Spinal cord (tissue), 9 donors: ENCODE measurements at regions not wholly inside any gene's neighbourhood (a gene's known extent, or its start where the extent isn't known, plus 50 kb on each side); places are given as distances from the start of the nearest gene placed in this dataset.

Experiments
- DNase-seq, 6 donors: peaks; one replicate each; pipeline versions ENCODE4 v3.0.0 to v3.0.0-alpha.2; 2013 to 2015; ENCODE audit warnings: low spot score in 6 of 6, low read depth in 4 of 6
- H3K27ac ChIP-seq: one replicate; pipeline ENCODE4 v1.5.1; 2013; ENCODE audit warnings: low read depth, low read length, control low read depth
- H3K27me3 ChIP-seq: one replicate; pipeline ENCODE4 v1.6.1; 2013; ENCODE audit warnings: low read length; ENCODE audit not compliant: control insufficient read depth, insufficient read depth
- H3K36me3 ChIP-seq: one replicate; pipeline ENCODE4 v1.6.1; 2013; ENCODE audit warnings: low read length; ENCODE audit not compliant: control insufficient read depth, insufficient read depth
- H3K4me1 ChIP-seq: one replicate; pipeline ENCODE4 v1.6.1; 2013; ENCODE audit warnings: low read length; ENCODE audit not compliant: control insufficient read depth, insufficient read depth
- H3K4me3 ChIP-seq: one replicate; pipeline ENCODE4 v1.5.1; 2013; ENCODE audit warnings: low read depth, low read length, control low read depth
- H3K9me3 ChIP-seq: one replicate; pipeline ENCODE4 v1.6.1; 2013; ENCODE audit warnings: low read length; ENCODE audit not compliant: control insufficient read depth, insufficient read depth
- WGBS: methylation state at CpG from one replicate; pipeline ENCODE4 v1.1.5; 2013; ENCODE audit warnings: missing lambda C conversion rate; ENCODE audit not compliant: insufficient coverage; 5-methylcytosine and 5-hydroxymethylcytosine counted together
- donor health status: healthy.

DNA sequence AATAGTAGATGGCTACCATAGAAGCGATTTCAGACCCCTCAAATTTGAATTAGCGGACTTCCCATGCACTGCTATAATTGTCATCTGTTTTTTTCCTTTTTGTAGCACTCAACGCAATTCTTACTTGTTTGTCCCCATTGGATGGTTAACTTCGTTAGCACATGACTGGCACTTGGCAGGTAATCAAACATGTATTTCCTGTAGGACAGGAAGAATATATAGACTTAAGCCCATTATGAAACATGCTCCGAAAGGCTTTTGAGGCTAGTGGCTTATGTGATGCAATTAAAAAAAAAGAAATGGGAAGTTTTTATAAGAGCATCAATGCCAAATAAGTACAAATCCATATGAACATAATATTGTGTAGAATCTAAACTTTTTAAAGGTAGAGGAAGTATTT, 301.2 kb downstream of the PSAT1 start:
- 100% methylated on average over 2 of the region's 5 CpGs for WGBS
- H3K36me3 ChIP-seq = no peaks in the 10 kb centered on the region
- no peaks in the 10 kb centered on the region for H3K9me3 ChIP-seq

GRCh38 chr9:78599926-78600325, 303.0 kb downstream of the PSAT1 start:
- Histone ChIP-seq H3K27ac (no peak overlapping the region), H3K4me3 (no peak overlapping the region), H3K27me3 (no peaks in the 10 kb centered on the region), H3K4me1 (peaks cover under 1% of the 10 kb centered on the region), H3K9me3 (no peaks in the 10 kb centered on the region), H3K36me3 (no peaks in the 10 kb centered on the region)
- WGBS = 53% methylated on average over 2 of the region's 4 CpGs
- peak in 2 of 6 donors; percentile 22 to 44 for DNase-seq

More for the DNA sequence above, 301.2 kb downstream of the PSAT1 start:
- Histone ChIP-seq H3K4me3 (no peak overlapping the region), H3K4me1 (no peaks in the 10 kb centered on the region), H3K27ac (no peak overlapping the region), H3K27me3 (no peaks in the 10 kb centered on the region)
- no peak for DNase-seq

- Histone ChIP-seq H3K36me3 (no peaks in the 10 kb centered on the region), H3K4me1 (peaks cover 10% of the 10 kb centered on the region), H3K27me3 (no peaks in the 10 kb centered on the region), H3K9me3 (no peaks in the 10 kb centered on the region), H3K4me3 (no peak overlapping the region), H3K27ac (no peak overlapping the region)
- DNase-seq = peak in 5 of 6 donors; percentile 51 to 92 (median 55)
- 48% methylated on average over 5 of the region's 7 CpGs for whole genome bisulfite sequencing
These were observed 305.1 kb downstream of the PSAT1 start for GRCh38 chr9:78601957-78602565.

DNA sequence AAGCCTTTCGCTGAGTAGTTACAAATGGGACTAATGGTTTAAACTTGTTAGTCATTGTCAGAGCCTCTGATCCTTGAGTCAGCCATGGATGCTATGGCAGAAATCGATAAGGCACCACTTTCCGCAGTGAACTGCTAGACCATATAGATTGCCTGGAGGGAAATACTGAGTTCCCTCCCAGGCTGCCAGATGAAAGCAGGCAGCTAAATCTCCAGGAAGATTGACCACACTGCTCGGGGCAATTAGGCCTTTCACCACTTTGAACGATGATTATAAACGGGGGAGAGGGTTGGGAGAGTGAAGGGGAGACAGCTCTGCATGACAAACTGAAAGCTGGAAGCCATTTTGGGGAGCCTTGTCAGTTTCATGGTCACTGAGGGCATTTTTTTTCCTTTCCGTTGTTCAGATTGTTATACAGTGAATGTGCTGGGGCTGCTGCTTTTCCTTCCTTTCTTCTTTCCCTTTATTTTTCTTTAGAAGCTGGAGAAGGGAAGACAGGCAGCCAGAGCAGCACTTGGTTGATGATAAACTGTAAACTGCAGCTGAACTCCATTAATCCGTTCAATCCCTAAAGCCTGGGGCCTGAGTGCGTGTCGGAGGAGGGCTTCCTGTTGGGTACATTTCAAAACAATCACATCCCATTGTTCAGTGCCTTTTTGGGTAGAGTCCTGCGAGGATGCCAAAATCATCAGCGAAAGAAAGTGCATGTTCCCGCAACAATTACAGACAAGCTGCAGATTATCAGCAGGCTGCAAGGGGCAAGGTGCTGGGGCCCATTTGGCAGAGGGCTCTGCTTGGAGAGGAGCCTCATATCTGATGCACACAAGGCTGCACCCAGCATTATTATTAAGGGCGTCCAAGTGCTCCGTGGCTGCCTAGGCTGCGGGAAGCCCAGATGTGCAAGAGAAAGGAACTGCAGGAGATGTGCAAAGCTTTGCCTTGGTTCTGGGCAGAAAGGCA, 308.4 kb downstream of the PSAT1 start:
- peaks cover 10% of the 10 kb centered on the region for H3K4me1 ChIP-seq
- no peaks in the 10 kb centered on the region for H3K36me3 ChIP-seq
- DNase-seq = peak in 3 of 6 donors; percentile 13 to 77 (median 54)
- H3K4me3 ChIP-seq = no peak overlapping the region
- H3K9me3 ChIP-seq = no peaks in the 10 kb centered on the region
- no peaks in the 10 kb centered on the region for H3K27me3 ChIP-seq
- 35% methylated on average over 13 of the region's 16 CpGs for WGBS
- H3K27ac ChIP-seq = peak overlapping the region; percentile 22

- peaks cover 10% of the 10 kb centered on the region for H3K4me1 ChIP-seq
- WGBS = 64% methylated on average over 2 of the region's 5 CpGs
- H3K27me3 ChIP-seq = no peaks in the 10 kb centered on the region
- H3K36me3 ChIP-seq = no peaks in the 10 kb centered on the region
- DNase-seq = no peak
- no peaks in the 10 kb centered on the region for H3K9me3 ChIP-seq
- H3K4me3 ChIP-seq = no peak overlapping the region
- H3K27ac ChIP-seq = no peak overlapping the region
These were observed 309.1 kb downstream of the PSAT1 start for GRCh38 chr9:78606001-78606379.

DNA sequence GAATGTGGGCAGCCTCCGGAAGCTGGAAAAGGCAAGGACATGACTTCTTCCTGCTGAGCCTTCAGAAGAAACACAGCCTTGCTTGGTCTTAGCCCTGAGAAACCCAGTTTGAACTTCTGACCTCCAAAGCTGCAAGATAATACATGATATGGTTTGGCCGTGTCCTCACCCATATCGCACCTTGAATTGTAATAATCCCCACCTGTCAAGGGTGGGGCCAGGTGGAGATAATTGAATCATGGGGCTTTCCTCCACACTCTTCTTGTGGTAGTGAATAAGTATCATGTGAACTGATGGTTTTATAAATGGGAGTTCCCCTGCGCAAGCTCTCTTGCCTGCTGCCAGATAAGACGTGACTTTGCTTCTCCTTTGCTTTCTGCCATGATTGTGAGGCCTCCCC, 310.9 kb downstream of the PSAT1 start:
- Histone ChIP-seq H3K27ac (no peak overlapping the region), H3K4me1 (peaks cover 10% of the 10 kb centered on the region)
- WGBS = 91% methylated on average over 5 of the region's 5 CpGs

DNA sequence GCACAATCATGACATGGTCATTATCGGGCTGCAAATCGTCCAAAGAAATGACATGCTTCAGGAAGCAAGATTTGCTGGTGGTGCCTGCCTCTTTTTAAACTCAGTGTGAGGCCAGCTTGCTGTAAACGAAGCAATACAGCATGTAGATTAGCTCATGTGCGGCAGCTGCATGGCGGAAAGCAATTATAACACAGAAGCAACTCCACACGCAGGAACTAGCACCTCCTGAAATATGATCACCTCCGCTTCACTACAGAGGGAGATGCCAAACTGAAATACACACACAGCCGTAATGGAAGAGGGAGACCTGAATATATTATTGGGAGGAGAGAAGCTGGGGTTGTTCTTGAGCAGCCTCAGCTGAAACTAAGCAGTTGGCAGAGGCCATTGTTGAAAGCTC, 312.5 kb downstream of the PSAT1 start:
- H3K9me3 ChIP-seq = no peaks in the 10 kb centered on the region
- no peaks in the 10 kb centered on the region for H3K36me3 ChIP-seq
- no peaks in the 10 kb centered on the region for H3K27me3 ChIP-seq
- H3K27ac ChIP-seq = no peak overlapping the region
- peak in 1 of 6 donors; percentile 79 for DNase-seq
- peaks cover 10% of the 10 kb centered on the region for H3K4me1 ChIP-seq
- no peak overlapping the region for H3K4me3 ChIP-seq
- WGBS = 61% methylated on average over 5 of the region's 8 CpGs

More for the DNA sequence above, 310.9 kb downstream of the PSAT1 start:
- no peak overlapping the region for H3K4me3 ChIP-seq
- no peaks in the 10 kb centered on the region for H3K36me3 ChIP-seq
- no peak for DNase-seq
- H3K27me3 ChIP-seq = no peaks in the 10 kb centered on the region
- no peaks in the 10 kb centered on the region for H3K9me3 ChIP-seq

GRCh38 chr9:78612091-78612490, 315.2 kb downstream of the PSAT1 start:
- H3K36me3 ChIP-seq = no peaks in the 10 kb centered on the region
- H3K4me3 ChIP-seq = no peak overlapping the region
- no CpG with 5 or more reads among the region's 2 CpGs for WGBS
- no peaks in the 10 kb centered on the region for H3K27me3 ChIP-seq
- no peaks in the 10 kb centered on the region for H3K4me1 ChIP-seq
- H3K9me3 ChIP-seq = no peaks in the 10 kb centered on the region
- no peak for DNase-seq
- H3K27ac ChIP-seq = no peak overlapping the region

- Histone ChIP-seq H3K27ac (no peak overlapping the region), H3K4me1 (no peaks in the 10 kb centered on the region), H3K27me3 (no peaks in the 10 kb centered on the region), H3K36me3 (no peaks in the 10 kb centered on the region), H3K4me3 (no peak overlapping the region), H3K9me3 (no peaks in the 10 kb centered on the region)
- DNase-seq = no peak
- no CpG with 5 or more reads among the region's 3 CpGs for WGBS
These were observed 316.1 kb downstream of the PSAT1 start for GRCh38 chr9:78613006-78613405.
